ENCODE measurements at regions not wholly inside any gene's neighbourhood (a gene's known extent, or its start where the extent isn't known, plus 50 kb on each side); places are given as distances from the start of the nearest gene placed in this dataset.
A peak's percentile ranks its signal among the peaks of the same experiment; 100 is the strongest.
"Not testable (repeated sequence)": the region's sequence is repeated elsewhere in the genome, so short reads cannot be mapped to it uniquely, and the experiment has no call there.

- peak in 1 of 3 experiments; percentile 6; a peak in 1 of 6 replicates for TF ChIP-seq CTCF (IDR thresholded peaks at IDR 0.05 in 2 of 3, conservative IDR thresholded peaks at IDR 0.05 in 1 of 3; ENCODE audit: control insufficient read depth in 2 of 3, extremely low read depth in 1 of 3, insufficient read depth in 1 of 3, low read depth in 3 of 3, low read length in 3 of 3)
- TF ChIP-seq SPI1 (IDR thresholded peaks at IDR 0.05; ENCODE audit: borderline replicate concordance, insufficient read depth, low read depth, low read length): peak; percentile 80
- TF ChIP-seq NBN (IDR thresholded peaks at IDR 0.05): 0 out of 2 replicates have a peak, but pooled peaks have one; percentile 27
These were observed 229.1 kb downstream of the RTP5 start (continued) for GRCh38 chr2:242098445-242099128.

- DNase-seq (ENCODE audit: low read depth, low spot score); H3K9ac ChIP-seq (ENCODE audit: control insufficient read depth, insufficient read depth, low read length); H3K27me3 ChIP-seq (replicated peaks in 1 of 2; ENCODE audit: control insufficient read depth in 2 of 2, insufficient read depth in 2 of 2, low read length in 1 of 2); intact Hi-C loops (cut with micrococcal nuclease; ENCODE audit: unreplicated experiment); SMC1A ChIA-PET (ENCODE audit: uncharacterized antibody, unreplicated experiment); H3K4me3 ChIP-seq; POLR2A ChIA-PET; H3K36me3 ChIP-seq (ENCODE audit: control insufficient read depth in 2 of 2, insufficient read depth in 2 of 2, low read length in 1 of 2); H3K79me2 ChIP-seq (ENCODE audit: control insufficient read depth, insufficient read depth, low read length); H2AFZ ChIP-seq (ENCODE audit: control insufficient read depth, low read depth, low read length); ATAC-seq; H3K4me2 ChIP-seq (ENCODE audit: control insufficient read depth, insufficient read depth); H3K9me3 ChIP-seq (replicated peaks; ENCODE audit: control insufficient read depth, insufficient read depth, low read length); in situ Hi-C loops (cut with MboI); H4K20me1 ChIP-seq (ENCODE audit: control insufficient read depth, insufficient read depth); H3K4me1 ChIP-seq (ENCODE audit: control insufficient read depth, insufficient read depth, low read length); RAD21 ChIA-PET (ENCODE audit: unreplicated experiment); CTCF ChIA-PET; BruUV-seq (replicated peaks); FAIRE-seq; H3K27ac ChIP-seq (ENCODE audit: control insufficient read depth, insufficient read depth): not testable (repeated sequence)
- WGBS (ENCODE audit: insufficient coverage, insufficient replicate concordance, low lambda C conversion rate, missing lambda C conversion rate): 100% methylated on average over 2 of the region's 2 CpGs
These were observed 233.6 kb downstream of the RTP5 start for GRCh38 chr2:242103093-242103492.

- H4K20me1 ChIP-seq (ENCODE audit: control insufficient read depth, insufficient read depth); H3K9me3 ChIP-seq (replicated peaks; ENCODE audit: control insufficient read depth, insufficient read depth, low read length); H3K9ac ChIP-seq (ENCODE audit: control insufficient read depth, insufficient read depth, low read length); H3K4me2 ChIP-seq (ENCODE audit: control insufficient read depth, insufficient read depth); in situ Hi-C loops (cut with MboI); H3K27ac ChIP-seq (ENCODE audit: control insufficient read depth, insufficient read depth); POLR2A ChIA-PET; RAD21 ChIA-PET (ENCODE audit: unreplicated experiment); BruUV-seq (replicated peaks); ATAC-seq; DNase-seq (ENCODE audit: low read depth, low spot score); H3K79me2 ChIP-seq (ENCODE audit: control insufficient read depth, insufficient read depth, low read length); CTCF ChIA-PET; H3K27me3 ChIP-seq (replicated peaks in 1 of 2; ENCODE audit: control insufficient read depth in 2 of 2, insufficient read depth in 2 of 2, low read length in 1 of 2); SMC1A ChIA-PET (ENCODE audit: uncharacterized antibody, unreplicated experiment); H3K36me3 ChIP-seq (ENCODE audit: control insufficient read depth in 2 of 2, insufficient read depth in 2 of 2, low read length in 1 of 2); FAIRE-seq; H3K4me1 ChIP-seq (ENCODE audit: control insufficient read depth, insufficient read depth, low read length); H3K4me3 ChIP-seq; intact Hi-C loops (cut with micrococcal nuclease; ENCODE audit: unreplicated experiment); H2AFZ ChIP-seq (ENCODE audit: control insufficient read depth, low read depth, low read length): not testable (repeated sequence)
- WGBS (ENCODE audit: insufficient coverage, insufficient replicate concordance, low lambda C conversion rate, missing lambda C conversion rate): 63% methylated on average over 7 of the region's 7 CpGs
These were observed 234.8 kb downstream of the RTP5 start for GRCh38 chr2:242104202-242104956.

- not testable (repeated sequence) for FAIRE-seq
- whole genome bisulfite sequencing (ENCODE audit: insufficient coverage, insufficient replicate concordance, low lambda C conversion rate, missing lambda C conversion rate): 88% methylated on average over 5 of the region's 5 CpGs
These were observed 237.5 kb downstream of the RTP5 start for GRCh38 chr2:242107065-242107464.

More at GRCh38 chr2:242107065-242107464, 237.5 kb downstream of the RTP5 start:
- RAD21 ChIA-PET (ENCODE audit: unreplicated experiment); H3K79me2 ChIP-seq (ENCODE audit: control insufficient read depth, insufficient read depth, low read length); H3K27me3 ChIP-seq (replicated peaks in 1 of 2; ENCODE audit: control insufficient read depth in 2 of 2, insufficient read depth in 2 of 2, low read length in 1 of 2); H3K4me3 ChIP-seq; DNase-seq (ENCODE audit: low read depth, low spot score); H3K4me1 ChIP-seq (ENCODE audit: control insufficient read depth, insufficient read depth, low read length); intact Hi-C loops (cut with micrococcal nuclease; ENCODE audit: unreplicated experiment); H3K27ac ChIP-seq (ENCODE audit: control insufficient read depth, insufficient read depth); H2AFZ ChIP-seq (ENCODE audit: control insufficient read depth, low read depth, low read length); H3K9ac ChIP-seq (ENCODE audit: control insufficient read depth, insufficient read depth, low read length); SMC1A ChIA-PET (ENCODE audit: uncharacterized antibody, unreplicated experiment); POLR2A ChIA-PET; CTCF ChIA-PET; H3K4me2 ChIP-seq (ENCODE audit: control insufficient read depth, insufficient read depth); BruUV-seq (replicated peaks); in situ Hi-C loops (cut with MboI); ATAC-seq; H4K20me1 ChIP-seq (ENCODE audit: control insufficient read depth, insufficient read depth); H3K9me3 ChIP-seq (replicated peaks; ENCODE audit: control insufficient read depth, insufficient read depth, low read length); H3K36me3 ChIP-seq (ENCODE audit: control insufficient read depth in 2 of 2, insufficient read depth in 2 of 2, low read length in 1 of 2): not testable (repeated sequence)
